ENCODE measurements at regions not wholly inside any gene's neighbourhood (a gene's known extent, or its start where the extent isn't known, plus 50 kb on each side); places are given as distances from the start of the nearest gene placed in this dataset.

- Histone ChIP-seq H3K27ac (ENCODE audit: low read length) (no peak overlapping the region), H3K27me3 (ENCODE audit: control insufficient read depth, insufficient read depth, low read length) (no peaks in the 10 kb centered on the region), H3K36me3 (ENCODE audit: control insufficient read depth, insufficient read depth, low read length) (no peaks in the 10 kb centered on the region), H3K4me1 (ENCODE audit: control insufficient read depth, insufficient read depth, low read length) (no peaks in the 10 kb centered on the region), H3K9me3 (ENCODE audit: control insufficient read depth, low read depth, low read length) (no peaks in the 10 kb centered on the region), H3K4me3 (ENCODE audit: low read length) (no peak overlapping the region)
- DNase-seq, result no peak
- WGBS (ENCODE audit: insufficient coverage, low lambda C conversion rate), result no CpG with 5 or more reads among the region's 1 CpG
Measured at GRCh38 chr2:53543083-53543482, 224.5 kb upstream of the CHAC2 start.

GRCh38 chr2:53536583-53537361 is 230.8 kb upstream of the CHAC2 start:
- WGBS (ENCODE audit: insufficient coverage, low lambda C conversion rate), result 100% methylated on average over 1 of the region's 4 CpGs
- DNase-seq, result no peak
- H3K4me1 ChIP-seq (ENCODE audit: control insufficient read depth, insufficient read depth, low read length), result no peaks in the 10 kb centered on the region
- H3K27me3 ChIP-seq (ENCODE audit: control insufficient read depth, insufficient read depth, low read length), result no peaks in the 10 kb centered on the region
- no peak overlapping the region for H3K4me3 ChIP-seq (ENCODE audit: low read length)
- no peaks in the 10 kb centered on the region for H3K36me3 ChIP-seq (ENCODE audit: control insufficient read depth, insufficient read depth, low read length)
- H3K9me3 ChIP-seq (ENCODE audit: control insufficient read depth, low read depth, low read length), result no peaks in the 10 kb centered on the region
- H3K27ac ChIP-seq (ENCODE audit: low read length), result no peak overlapping the region

GRCh38 chr2:53535234-53535840 is 232.3 kb upstream of the CHAC2 start:
- H3K27ac ChIP-seq (ENCODE audit: low read length), result no peak overlapping the region
- no peak overlapping the region for H3K4me3 ChIP-seq (ENCODE audit: low read length)
- DNase-seq, result no peak
- 100% methylated on average over 1 of the region's 4 CpGs for WGBS (ENCODE audit: insufficient coverage, low lambda C conversion rate)
- no peaks in the 10 kb centered on the region for H3K4me1 ChIP-seq (ENCODE audit: control insufficient read depth, insufficient read depth, low read length)
- H3K27me3 ChIP-seq (ENCODE audit: control insufficient read depth, insufficient read depth, low read length), result no peaks in the 10 kb centered on the region
- H3K9me3 ChIP-seq (ENCODE audit: control insufficient read depth, low read depth, low read length), result no peaks in the 10 kb centered on the region
- H3K36me3 ChIP-seq (ENCODE audit: control insufficient read depth, insufficient read depth, low read length), result no peaks in the 10 kb centered on the region

GRCh38 chr2:53530126-53530525 is 237.5 kb upstream of the CHAC2 start:
- Histone ChIP-seq H3K27ac (ENCODE audit: low read length) (no peak overlapping the region), H3K27me3 (ENCODE audit: control insufficient read depth, insufficient read depth, low read length) (no peaks in the 10 kb centered on the region), H3K36me3 (ENCODE audit: control insufficient read depth, insufficient read depth, low read length) (no peaks in the 10 kb centered on the region), H3K4me3 (ENCODE audit: low read length) (no peak overlapping the region), H3K9me3 (ENCODE audit: control insufficient read depth, low read depth, low read length) (no peaks in the 10 kb centered on the region), H3K4me1 (ENCODE audit: control insufficient read depth, insufficient read depth, low read length) (no peaks in the 10 kb centered on the region)
- DNase-seq, result no peak

- H3K4me3 ChIP-seq (ENCODE audit: low read length), result no peak overlapping the region
- no peaks in the 10 kb centered on the region for H3K4me1 ChIP-seq (ENCODE audit: control insufficient read depth, insufficient read depth, low read length)
- H3K9me3 ChIP-seq (ENCODE audit: control insufficient read depth, low read depth, low read length), result no peaks in the 10 kb centered on the region
- H3K27ac ChIP-seq (ENCODE audit: low read length), result no peak overlapping the region
- WGBS (ENCODE audit: insufficient coverage, low lambda C conversion rate), result no CpG with 5 or more reads among the region's 2 CpGs
- H3K27me3 ChIP-seq (ENCODE audit: control insufficient read depth, insufficient read depth, low read length), result no peaks in the 10 kb centered on the region
- no peak for DNase-seq
- no peaks in the 10 kb centered on the region for H3K36me3 ChIP-seq (ENCODE audit: control insufficient read depth, insufficient read depth, low read length)
Measured at GRCh38 chr2:53527056-53527455, 240.5 kb upstream of the CHAC2 start.

GRCh38 chr2:53519918-53520841 is 247.4 kb upstream of the CHAC2 start:
- WGBS (ENCODE audit: insufficient coverage, low lambda C conversion rate), result no CpG with 5 or more reads among the region's 10 CpGs
- H3K36me3 ChIP-seq (ENCODE audit: control insufficient read depth, insufficient read depth, low read length), result no peaks in the 10 kb centered on the region

GRCh38 chr2:53517406-53517805 is 250.2 kb upstream of the CHAC2 start:
- no peak for DNase-seq
- no peaks in the 10 kb centered on the region for H3K27me3 ChIP-seq (ENCODE audit: control insufficient read depth, insufficient read depth, low read length)
- H3K36me3 ChIP-seq (ENCODE audit: control insufficient read depth, insufficient read depth, low read length), result no peaks in the 10 kb centered on the region
- H3K27ac ChIP-seq (ENCODE audit: low read length), result no peak overlapping the region
- H3K4me1 ChIP-seq (ENCODE audit: control insufficient read depth, insufficient read depth, low read length), result no peaks in the 10 kb centered on the region
- H3K9me3 ChIP-seq (ENCODE audit: control insufficient read depth, low read depth, low read length), result no peaks in the 10 kb centered on the region
- 96% methylated on average over 3 of the region's 7 CpGs for WGBS (ENCODE audit: insufficient coverage, low lambda C conversion rate)
- no peak overlapping the region for H3K4me3 ChIP-seq (ENCODE audit: low read length)

More at GRCh38 chr2:53519918-53520841, 247.4 kb upstream of the CHAC2 start:
- Histone ChIP-seq H3K4me3 (ENCODE audit: low read length) (no peak overlapping the region), H3K27ac (ENCODE audit: low read length) (no peak overlapping the region), H3K4me1 (ENCODE audit: control insufficient read depth, insufficient read depth, low read length) (no peaks in the 10 kb centered on the region), H3K9me3 (ENCODE audit: control insufficient read depth, low read depth, low read length) (no peaks in the 10 kb centered on the region), H3K27me3 (ENCODE audit: control insufficient read depth, insufficient read depth, low read length) (no peaks in the 10 kb centered on the region)
- DNase-seq, result peak in 1 of 2 donors; percentile 2

- no peak overlapping the region for H3K27ac ChIP-seq (ENCODE audit: low read length)
- 84% methylated on average over 4 of the region's 7 CpGs for WGBS (ENCODE audit: insufficient coverage, low lambda C conversion rate)
- H3K36me3 ChIP-seq (ENCODE audit: control insufficient read depth, insufficient read depth, low read length), result no peaks in the 10 kb centered on the region
- no peaks in the 10 kb centered on the region for H3K27me3 ChIP-seq (ENCODE audit: control insufficient read depth, insufficient read depth, low read length)
- H3K4me1 ChIP-seq (ENCODE audit: control insufficient read depth, insufficient read depth, low read length), result no peaks in the 10 kb centered on the region
- H3K9me3 ChIP-seq (ENCODE audit: control insufficient read depth, low read depth, low read length), result no peaks in the 10 kb centered on the region
- no peak for DNase-seq
- no peak overlapping the region for H3K4me3 ChIP-seq (ENCODE audit: low read length)
Measured at GRCh38 chr2:53516650-53517049, 251.0 kb upstream of the CHAC2 start.

- no peak for DNase-seq
- WGBS (ENCODE audit: insufficient coverage, low lambda C conversion rate), result 60% methylated on average over 1 of the region's 6 CpGs
Measured at GRCh38 chr2:53515435-53516332, 251.9 kb upstream of the CHAC2 start.

More at GRCh38 chr2:53515435-53516332, 251.9 kb upstream of the CHAC2 start:
- no peak overlapping the region for H3K4me3 ChIP-seq (ENCODE audit: low read length)
- H3K27ac ChIP-seq (ENCODE audit: low read length), result no peak overlapping the region
- no peaks in the 10 kb centered on the region for H3K9me3 ChIP-seq (ENCODE audit: control insufficient read depth, low read depth, low read length)
- H3K27me3 ChIP-seq (ENCODE audit: control insufficient read depth, insufficient read depth, low read length), result no peaks in the 10 kb centered on the region
- H3K36me3 ChIP-seq (ENCODE audit: control insufficient read depth, insufficient read depth, low read length), result no peaks in the 10 kb centered on the region
- no peaks in the 10 kb centered on the region for H3K4me1 ChIP-seq (ENCODE audit: control insufficient read depth, insufficient read depth, low read length)

Measured in large intestine (tissue), 3 donors.